NCI-H2029 (cell line): ENCODE measurements at regions not wholly inside any gene's neighbourhood (a gene's known extent, or its start where the extent isn't known, plus 50 kb on each side); places are given as distances from the start of the nearest gene placed in this dataset.

Experiments
- DNase-seq: peaks from one replicate; lab custom pipeline; 2025; lab: John Stamatoyannopoulos, UW

DNA sequence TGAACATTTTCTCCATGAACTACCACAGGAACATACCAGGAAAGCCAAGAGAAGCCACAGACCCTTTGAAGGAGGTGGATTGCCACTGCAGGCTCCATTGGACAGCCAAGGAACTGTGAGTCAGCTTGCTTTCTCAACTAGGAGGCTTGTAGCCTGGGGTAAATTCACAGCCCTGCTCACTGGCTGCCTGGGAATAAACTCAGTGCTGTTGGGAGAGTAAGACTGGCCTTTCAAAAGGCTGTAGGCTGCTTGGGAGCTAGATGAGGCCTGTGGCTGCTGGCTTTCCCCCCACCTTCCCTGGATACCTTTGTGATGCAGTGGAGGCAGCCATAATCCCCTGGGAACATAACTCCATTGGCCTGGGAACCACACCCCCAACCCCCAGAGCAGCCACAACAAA is 223.5 kb upstream of the RBMS3 start:
- no peak for DNase-seq

DNA sequence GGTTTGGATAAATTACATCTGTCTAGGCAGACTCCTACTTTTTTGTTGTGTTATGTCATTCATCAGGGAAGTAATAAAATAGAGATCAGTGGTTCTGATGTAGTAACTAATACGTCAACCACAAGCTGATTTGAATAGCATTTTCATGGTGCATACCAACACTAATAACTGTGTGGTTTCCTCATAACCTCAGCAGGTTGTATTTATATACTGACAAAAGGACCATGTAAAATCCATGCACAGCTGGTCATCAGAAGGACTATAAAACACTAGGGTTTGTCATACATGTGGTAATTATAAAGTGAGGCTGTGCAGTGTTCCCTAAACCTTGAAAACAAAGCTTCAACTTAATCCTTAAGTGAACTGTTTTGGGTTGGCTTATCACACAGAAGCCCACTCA is 216.8 kb upstream of the RBMS3 start:
- DNase-seq: no peak

DNA sequence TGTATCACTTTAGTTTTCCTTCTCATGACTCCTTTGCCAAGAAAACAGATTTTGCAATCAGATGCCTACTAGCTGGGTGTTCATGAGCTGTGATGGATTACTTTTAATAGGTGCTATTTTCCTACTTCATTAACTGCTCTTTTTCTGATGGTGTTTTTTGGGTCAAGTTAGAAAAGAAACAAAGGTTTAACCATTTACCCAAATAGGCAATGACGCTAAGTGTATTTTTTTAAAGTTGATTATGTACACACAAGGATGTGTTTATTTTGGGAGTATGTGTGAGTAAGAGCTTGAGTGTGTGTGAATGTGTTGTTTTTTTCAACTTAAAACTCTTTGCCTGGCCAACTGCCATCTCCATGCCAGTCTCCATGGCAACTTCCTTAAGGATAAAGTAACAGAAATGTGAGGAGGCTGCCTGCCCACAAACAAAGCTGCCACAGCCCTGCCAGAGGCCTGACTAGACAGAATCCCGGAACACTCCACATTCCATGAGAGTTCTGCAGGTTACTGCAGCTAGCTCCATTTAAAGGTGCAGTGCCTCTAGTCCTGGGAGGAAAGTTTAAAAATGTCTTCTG is 215.6 kb upstream of the RBMS3 start:
- peak; percentile 96 for DNase-seq

DNA sequence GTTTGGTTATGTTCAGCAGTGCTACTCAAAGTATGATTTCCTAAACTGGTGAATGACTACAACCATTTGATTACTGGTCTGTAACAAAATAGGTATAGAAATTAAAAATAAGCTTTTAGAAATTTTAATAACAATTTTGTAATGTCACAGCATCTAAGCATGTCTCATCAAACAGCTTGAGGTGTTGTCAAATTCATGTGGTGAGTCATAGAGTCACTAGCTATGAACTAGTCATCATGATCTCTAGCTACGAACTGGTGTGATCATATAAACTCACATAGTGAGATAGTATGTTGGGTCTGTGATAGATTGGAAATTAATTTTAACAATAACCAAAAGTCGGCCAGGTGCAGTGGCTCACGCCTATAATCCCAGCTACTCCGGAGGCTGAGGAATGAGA is 213.9 kb upstream of the RBMS3 start:
- DNase-seq: no peak

DNA sequence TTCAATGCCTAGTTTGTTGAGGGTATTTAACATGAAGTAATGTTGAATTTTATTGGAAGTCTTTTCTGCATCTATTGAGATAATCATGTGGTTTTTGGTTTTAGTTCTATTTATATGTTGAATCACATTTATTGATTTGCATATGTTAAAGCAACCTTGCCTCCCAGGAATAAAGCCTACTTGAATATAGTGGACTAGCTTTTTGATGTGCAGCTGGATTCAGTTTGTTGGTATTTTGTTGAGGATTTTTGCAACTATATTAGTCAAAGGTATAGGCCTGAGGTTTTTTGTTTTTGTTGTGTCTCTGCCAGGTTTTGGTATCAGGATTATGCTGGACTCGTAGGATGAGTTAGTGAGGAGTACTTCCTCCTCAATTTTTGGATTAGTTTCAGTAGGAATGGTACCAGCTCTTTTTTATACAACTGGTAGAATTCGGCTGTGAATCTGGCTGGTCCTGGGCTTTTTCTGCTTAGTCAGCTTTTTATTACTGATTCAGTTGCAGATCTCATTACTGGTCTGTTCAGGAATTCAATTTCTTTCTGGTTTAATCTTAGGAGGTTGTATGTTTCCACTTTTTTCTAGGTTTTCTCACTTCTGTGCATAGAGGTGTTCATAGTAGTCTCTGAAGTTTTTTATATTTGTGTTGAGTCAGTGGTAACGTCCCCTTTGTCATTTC is 209.8 kb upstream of the RBMS3 start:
- DNase-seq: no peak

DNA sequence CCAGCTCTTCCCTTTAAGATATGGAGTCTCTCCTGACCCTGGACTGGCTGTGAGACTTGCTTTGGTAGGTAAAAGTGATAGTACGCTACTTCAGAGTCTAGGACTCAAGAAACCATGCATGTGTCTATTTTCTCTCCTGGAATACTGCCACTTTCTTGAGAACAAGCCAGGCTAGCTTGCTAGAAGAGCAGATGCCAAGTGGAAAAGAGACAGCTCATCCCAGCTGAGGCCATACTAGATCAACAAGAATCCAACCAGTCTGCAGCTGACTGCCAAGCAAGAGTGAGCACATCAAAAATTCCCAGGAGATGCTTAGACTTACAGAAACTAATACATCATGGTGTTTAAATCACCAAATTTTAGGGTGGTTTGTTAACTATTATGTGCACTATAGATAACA is 208.3 kb upstream of the RBMS3 start:
- DNase-seq: no peak

DNA sequence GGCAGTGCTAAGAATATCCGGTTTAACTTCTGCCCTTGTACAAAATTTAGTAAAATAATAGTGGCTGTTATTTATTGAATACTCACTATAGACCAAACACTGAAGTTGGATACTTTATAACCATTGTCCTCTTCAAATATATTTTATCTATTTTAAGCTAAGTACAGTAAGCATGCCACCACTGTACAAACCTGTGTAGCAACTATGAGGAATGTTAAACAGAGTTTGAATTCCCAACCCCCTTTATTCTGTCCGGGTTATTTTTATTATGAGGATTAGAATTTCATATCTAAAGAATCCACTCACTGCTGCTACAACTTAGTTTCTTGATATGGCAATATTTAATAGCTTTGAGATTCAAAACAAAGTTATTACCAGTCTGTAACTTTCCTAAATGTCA is 203.5 kb upstream of the RBMS3 start:
- DNase-seq: no peak

DNA sequence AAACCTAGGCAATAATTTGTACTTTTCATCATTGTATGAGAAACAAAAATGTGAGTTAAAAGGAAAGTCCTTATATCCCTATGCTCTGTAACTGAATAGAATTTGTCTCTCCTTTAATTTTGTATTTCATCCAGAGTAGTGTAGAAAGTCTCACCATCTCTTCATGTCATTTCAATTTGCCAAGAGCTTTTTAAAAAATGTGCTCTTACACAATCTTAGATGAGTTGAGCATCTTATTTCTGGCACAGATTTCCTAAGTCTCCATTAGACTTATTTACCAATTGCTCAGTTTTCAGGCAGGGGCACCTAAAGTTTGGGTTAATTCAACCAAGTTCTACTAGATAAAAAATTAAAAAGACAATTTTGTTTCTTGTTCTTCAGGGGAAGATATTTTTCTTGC is 201.5 kb upstream of the RBMS3 start:
- DNase-seq: no peak

DNA sequence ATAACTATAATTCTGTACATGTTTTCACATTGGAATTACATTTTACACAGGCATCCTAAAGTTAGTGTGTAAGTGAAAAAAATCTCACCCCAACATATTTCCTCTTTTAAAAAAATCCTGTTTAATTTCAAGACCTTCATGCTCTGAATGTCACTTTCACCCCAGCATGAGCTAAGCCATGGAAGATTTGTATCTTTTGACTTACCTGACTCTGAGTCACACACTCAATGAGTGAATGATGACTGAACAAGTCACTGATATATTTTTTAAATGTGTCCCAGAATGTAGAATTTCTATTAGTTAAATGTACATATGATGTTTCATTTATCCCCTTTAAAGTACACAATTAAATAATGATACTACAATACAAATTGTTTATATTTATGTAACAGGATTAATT is 199.9 kb upstream of the RBMS3 start:
- no peak for DNase-seq

DNA sequence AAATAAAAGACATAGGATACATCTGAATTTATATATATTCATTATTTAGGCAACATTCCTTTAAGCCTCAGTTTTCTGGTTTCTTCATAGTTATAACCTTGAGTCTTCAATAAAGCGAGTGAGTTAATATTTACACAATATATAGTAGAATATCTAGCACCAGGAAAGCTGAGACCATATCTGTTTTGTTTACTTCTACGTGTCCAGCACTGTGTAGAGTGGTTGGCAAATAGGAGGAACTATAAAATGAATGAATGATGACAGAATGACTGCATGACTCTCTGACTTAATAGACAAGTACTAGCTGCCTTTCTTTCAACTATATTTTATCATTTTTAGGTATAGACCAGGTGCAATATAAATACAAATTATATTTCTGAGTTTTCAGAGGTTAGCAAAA is 197.8 kb upstream of the RBMS3 start:
- no peak for DNase-seq

DNA sequence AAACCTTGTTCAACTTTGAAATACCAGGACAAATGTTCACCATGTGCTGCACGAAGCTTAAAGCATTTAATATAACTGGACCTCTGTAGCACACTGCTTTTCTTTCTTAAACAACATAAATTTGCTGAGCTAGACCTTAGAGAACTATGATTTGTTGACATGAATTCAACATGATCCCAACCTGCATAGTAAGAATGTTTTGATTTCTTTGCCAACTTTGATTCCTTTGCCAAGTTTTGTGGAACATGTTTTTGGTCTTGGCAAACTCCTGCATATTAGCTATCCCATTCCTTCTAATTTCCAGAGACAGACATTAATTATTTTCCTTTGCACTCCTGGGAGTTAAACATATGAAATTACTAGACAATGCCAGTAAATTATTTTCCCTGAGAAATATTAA is 197.2 kb upstream of the RBMS3 start:
- no peak for DNase-seq

DNA sequence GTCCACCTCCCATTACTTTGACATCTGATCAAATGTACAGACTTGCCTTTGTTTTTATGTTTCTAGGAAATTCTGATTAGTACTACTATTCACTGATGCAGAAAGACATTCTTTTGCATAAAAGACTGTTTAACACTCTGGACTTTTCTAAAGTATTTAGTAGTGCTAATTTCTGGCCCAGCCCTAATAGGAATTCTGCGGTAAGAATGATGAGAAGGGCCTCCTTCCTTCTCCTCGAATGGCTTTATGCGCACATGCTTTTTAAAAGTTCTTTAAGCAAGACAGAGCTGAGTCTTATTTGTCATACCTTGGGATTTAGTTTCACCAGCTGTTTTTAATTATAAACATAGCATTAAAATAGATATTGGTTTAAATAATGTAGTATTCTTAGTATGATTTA is 192.3 kb upstream of the RBMS3 start:
- no peak for DNase-seq

DNA sequence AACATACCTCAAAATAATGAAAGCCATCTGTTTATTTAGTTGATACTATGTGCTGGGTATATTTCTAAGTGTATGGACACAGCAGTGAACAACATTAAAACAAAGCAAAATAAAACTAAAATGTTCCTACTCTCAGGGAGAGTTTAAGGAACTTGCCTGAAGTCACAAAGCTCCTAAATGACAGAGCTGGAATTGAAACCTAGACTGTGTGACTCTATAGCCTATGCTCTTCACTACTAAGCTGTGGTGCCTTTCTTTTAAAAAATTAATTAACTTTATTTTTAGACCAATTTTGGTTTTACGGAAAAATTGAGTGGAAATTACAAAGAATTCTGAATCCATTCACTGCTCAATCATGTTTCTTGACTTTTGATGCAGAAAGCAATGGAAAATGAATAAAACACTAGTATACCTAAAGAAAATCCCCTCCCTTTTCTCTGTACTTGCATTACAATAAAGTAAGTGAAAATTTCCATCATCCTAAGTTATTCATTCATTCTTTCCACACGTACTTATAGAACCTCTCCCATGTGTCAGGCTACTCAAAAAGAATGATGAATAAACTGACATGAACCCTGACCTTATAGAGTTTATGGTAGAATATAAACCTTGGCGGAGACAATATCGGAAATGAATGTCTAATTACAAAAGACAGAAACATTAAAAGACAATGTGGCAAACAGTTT is 189.8 kb upstream of the RBMS3 start:
- no peak for DNase-seq

DNA sequence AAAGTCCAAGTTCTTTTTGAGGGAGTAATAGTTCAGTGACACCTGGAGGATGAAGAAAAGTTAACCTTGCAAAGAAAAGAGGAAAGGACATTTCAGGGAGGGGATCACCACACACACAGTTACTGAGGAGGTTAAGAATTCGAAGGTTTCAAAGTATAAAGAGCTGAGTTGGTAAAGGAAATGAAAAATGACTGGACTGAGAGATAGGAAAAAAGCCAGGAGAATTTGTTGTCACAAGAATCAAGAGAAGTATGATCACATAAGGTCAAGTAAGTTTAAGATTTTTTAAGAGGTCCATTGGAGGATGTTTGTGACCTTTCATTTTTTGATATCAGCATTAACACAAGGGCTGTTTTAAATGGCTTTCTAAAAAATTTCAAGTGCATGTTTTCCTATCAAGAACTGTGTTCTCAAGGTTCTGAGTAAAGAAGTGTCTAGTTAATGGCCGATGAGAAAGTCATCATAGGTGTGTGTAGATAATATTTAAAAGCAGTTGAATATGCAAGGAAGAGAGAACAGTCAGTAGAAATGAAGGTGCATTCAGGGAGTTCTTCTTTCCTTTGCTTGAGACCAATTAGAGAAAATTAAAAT is 189.2 kb upstream of the RBMS3 start:
- DNase-seq: no peak

DNA sequence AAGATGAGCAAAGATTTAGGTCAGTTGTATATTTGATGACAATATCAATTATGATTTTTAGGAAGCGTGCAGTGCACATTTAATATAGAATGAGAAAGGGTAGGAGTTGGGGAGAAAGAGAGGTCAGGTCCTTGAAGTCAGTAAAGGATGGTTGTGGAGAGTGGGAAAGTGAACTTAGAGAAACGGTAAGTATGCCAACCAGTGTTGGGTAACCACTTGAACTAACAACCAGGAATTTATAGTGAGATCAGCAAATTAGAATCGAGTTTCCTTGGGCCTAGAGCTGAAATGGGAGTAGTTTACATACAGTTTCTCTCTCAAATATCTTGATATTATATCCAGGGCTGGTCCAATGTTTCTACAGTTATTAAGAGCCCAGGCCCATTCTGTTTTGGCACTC is 188.5 kb upstream of the RBMS3 start:
- no peak for DNase-seq

DNA sequence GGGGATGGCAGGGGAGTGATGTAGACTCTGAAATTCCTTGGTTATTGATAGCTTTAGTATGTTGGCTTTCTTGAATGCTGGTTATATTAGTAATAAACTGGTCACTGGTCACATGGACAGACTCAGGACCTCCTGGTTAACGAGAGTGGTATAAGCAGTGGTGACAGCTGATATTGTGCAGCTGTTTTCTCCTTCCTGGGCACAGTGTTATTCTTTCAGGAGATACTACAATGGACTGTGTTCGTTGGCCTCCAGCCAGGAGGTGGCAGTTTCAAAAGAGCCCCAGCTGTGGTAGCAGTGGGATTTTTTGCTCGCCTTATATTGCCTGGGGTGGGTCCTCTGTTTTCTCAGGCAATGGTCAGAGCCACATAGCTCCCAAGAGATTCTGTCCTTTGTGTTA is 181.6 kb upstream of the RBMS3 start:
- peak; percentile 45 for DNase-seq

DNA sequence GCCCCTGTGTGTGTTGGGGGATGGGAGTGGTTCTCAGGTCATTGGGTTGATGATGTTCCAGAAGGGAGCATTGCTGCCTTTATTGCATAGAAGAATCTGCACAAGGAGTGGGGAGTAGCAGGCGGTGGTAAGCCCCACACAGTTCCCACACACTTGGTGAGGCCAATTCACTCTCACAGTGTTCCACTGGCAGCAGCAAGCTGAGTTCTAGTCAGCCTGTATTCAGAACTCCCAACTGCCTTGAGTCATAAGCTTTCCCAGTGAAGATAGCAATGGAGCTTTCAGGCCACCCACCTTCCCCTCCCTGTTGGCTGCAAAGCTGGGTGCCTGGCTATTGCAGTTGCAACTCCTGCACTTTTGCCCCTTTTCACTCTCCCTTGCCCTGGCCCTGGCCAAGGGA is 181.1 kb upstream of the RBMS3 start:
- peak; percentile 35 for DNase-seq

DNA sequence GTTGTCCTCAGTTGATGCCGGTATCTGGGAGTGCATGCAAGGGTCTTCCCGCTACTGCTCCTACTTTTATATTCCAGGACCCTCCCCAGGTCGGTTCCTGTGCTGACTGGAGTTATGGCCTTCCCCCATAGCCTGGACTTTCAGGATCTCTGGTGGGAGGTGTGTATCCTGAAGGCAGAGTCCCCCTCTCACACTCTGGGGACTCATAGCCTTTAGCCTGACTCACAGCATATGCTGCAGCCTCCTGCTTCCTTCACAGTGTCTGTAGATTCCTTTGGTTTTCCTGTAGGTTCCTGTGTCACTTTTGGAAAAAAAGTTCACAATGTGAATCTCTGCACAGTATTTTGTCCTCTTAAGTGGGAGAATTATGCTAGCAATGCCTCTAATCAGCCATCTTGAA is 180.6 kb upstream of the RBMS3 start:
- DNase-seq: no peak

DNA sequence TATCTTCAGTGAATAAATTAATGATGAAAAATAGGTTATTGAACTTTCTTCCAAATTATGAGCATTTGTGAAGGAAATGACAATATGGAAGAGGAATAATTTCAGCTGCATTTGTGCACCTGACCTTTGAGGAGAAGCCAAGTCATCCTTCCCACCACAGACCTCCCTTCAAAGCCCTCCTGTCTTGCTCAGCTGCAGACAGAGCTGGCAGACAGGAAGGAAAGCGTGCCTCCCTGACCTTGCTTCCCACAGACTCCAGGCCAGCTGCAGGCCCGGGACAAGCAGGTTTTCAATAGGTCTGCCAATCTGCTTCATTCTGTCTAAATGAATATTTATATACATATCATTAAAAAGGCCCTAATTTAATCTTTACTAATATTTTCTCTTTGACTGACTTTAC is 152.9 kb upstream of the RBMS3 start:
- DNase-seq: no peak

DNA sequence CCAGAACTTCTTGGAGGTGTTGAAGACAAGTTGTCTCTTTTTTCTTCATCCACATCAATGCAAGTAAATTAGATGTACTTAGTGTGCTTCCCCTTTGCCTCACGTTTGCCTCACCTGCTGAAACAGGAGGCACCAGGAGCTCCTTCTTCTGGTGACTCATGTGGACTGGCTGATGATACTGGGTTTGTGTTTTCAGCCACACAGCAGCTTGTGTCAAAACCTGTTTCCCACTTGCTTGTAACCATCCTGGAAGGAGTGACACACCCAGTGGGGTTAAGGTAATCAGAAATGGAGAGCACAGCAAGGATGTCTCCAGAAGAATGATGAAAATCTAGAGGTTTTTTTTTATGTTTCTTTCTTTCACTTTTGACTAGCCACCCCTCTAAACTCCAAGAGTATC is 143.3 kb upstream of the RBMS3 start:
- no peak for DNase-seq

DNA sequence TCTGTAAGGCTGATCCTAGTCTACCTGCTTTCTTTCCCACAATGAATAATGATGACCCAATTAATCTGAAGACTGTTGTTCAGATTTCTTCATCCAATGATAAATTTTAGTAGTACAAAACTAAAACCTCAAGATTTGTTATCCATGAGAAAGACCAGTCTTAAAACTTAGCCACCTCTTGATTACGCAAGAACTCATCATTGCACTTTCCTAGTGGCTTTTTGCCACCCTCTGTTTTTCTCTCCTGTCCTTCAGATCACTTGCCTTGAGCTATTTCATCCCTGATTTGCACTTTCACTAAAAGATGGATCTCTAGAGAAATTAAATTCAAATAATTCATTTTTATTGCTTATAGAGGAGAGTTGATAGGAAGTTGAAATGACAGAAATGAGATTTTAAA is 142.7 kb upstream of the RBMS3 start:
- no peak for DNase-seq

DNA sequence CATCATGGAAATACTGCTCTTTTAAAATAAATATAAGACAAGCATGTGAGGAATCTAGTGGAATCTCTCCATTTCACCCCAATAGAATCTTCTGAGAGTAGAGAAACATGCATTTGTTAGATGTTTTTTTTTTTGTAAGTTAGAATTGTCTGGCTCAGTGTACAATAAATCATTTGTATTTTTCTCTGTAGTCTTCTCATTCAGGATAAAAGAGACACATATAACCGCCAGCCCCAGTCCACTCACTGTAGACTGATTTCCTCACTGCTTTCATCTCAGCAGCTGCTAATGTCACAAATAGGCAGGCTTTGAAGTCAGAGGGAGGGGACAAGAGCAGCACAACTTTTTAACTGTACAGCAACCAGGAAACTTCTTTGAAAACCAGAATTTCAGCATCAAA is 140.2 kb upstream of the RBMS3 start:
- DNase-seq: no peak

DNA sequence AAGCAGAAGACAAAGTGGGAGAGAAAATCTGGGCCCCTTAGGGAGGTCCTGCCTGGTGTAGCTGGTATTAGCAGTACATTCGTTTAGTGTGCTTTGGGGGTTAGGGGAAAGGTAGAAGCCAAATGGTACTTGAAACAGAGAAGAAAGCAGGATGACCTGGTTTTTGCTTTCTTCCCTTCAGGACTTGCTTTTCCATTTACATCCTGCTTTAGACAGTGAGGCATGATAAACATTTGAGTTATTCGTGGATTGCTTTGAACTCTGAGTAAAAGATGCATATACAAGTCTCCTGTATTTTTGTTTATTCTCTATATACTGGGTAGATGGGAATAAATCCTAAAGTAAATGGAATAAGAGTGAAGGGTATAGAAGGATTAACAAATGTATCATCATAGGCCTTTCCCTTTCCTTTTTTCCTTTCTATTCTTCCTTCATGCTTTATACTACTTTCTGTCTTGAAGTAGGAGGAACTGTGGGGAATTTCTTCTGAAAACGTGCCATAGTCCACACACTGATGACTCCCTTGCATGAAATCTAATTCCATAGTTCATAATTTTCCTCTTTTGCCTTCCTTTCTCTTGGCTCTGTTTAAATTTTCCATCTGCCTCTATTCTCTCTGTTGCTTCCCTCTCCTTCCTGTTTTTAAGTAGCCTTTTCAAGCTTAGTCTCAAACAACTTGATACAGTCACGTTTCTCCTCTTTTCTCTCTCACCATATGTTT is 139.5 kb upstream of the RBMS3 start:
- DNase-seq: no peak
